WTC11 (cell line): ENCODE measurements at regions not wholly inside any gene's neighbourhood (a gene's known extent, or its start where the extent isn't known, plus 50 kb on each side); places are given as distances from the start of the nearest gene placed in this dataset.

Source experiments
- ATAC-seq: fragments of 200-7000 bp; cut with Tn5 transposase; 2 replicates; pipeline ENCODE4 v1.10.0; 2021; ENCODE audit warnings: mild to moderate bottlenecking, moderate library complexity
- CTCF ChIA-PET: fragments of 300-600 bp; sonication (Branson Sonifier 250); formaldehyde crosslinking; loops from one replicate; lab custom pipeline; 2021; ENCODE audit warnings: antibody characterized with exemption; lab: Charles Lee
- POLR2A ChIA-PET: fragments of 350-600 bp; sonication (Branson Sonifier 250); formaldehyde crosslinking; loops from one replicate; lab custom pipeline; 2021; ENCODE audit warnings: antibody characterized with exemption; lab: Charles Lee
- DNase-seq: peaks from one replicate; pipeline ENCODE4 v3.0.0; 2021; ENCODE audit warnings: low spot score
- H3K27ac Mint-ChIP-seq: 2 replicates; pipeline ENCODE4 v1.8.0; 2021; ENCODE audit warnings: mixed read lengths
- H3K27me3 Mint-ChIP-seq: 2 replicates; pipeline ENCODE4 v1.8.0; 2021; ENCODE audit warnings: low read depth, mild to moderate bottlenecking, moderate library complexity, mixed read lengths
- H3K36me3 Mint-ChIP-seq: 2 replicates; pipeline ENCODE4 v1.8.0; 2021; ENCODE audit warnings: mixed read lengths
- H3K4me1 Mint-ChIP-seq: 2 replicates; pipeline ENCODE4 v1.8.0; 2022; ENCODE audit warnings: mixed read lengths
- H3K4me3 Mint-ChIP-seq: 2 replicates; pipeline ENCODE4 v1.8.0; 2021; ENCODE audit warnings: mild to moderate bottlenecking, moderate library complexity, mixed read lengths
- H3K9me3 Mint-ChIP-seq: 2 replicates; pipeline ENCODE4 v1.8.0; 2021; ENCODE audit warnings: mixed read lengths
- AFF4 ChIP-seq: sonication (generic); formaldehyde crosslinking; IDR thresholded peaks from 2 replicates; pipeline ENCODE4 v1.8.1; 2023; ENCODE audit warnings: mild to moderate bottlenecking, missing genetic modification reagents, borderline replicate concordance
- CBFB ChIP-seq: sonication (generic); formaldehyde crosslinking; IDR thresholded peaks from 2 replicates; pipeline ENCODE4 v1.8.1; 2022; ENCODE audit warnings: mild to moderate bottlenecking, low read depth, missing genetic modification reagents
- EMX1 ChIP-seq: fragments of 250-450 bp; sonication (Bioruptor Pico); IDR thresholded peaks from 2 replicates; pipeline ENCODE4 v1.8.0; 2021; ENCODE audit warnings: mild to moderate bottlenecking
- ETV6 ChIP-seq: sonication (generic); formaldehyde crosslinking; IDR thresholded peaks from 2 replicates; pipeline ENCODE4 v1.8.1; 2022; ENCODE audit warnings: mild to moderate bottlenecking, missing genetic modification reagents
- FOXP1 ChIP-seq: sonication (generic); formaldehyde crosslinking; IDR thresholded peaks from 2 replicates; pipeline ENCODE4 v1.8.0; 2022; ENCODE audit warnings: missing genetic modification reagents, mild to moderate bottlenecking, moderate library complexity, borderline replicate concordance
- NFYB ChIP-seq: sonication (generic); formaldehyde crosslinking; conservative IDR thresholded peaks from 2 replicates; pipeline ENCODE4 v1.8.0; 2022; ENCODE audit warnings: low read depth, missing genetic modification reagents
- NR2C2 ChIP-seq: sonication (generic); formaldehyde crosslinking; IDR thresholded peaks from 2 replicates; pipeline ENCODE4 v1.8.0; 2022; ENCODE audit warnings: mild to moderate bottlenecking, missing genetic modification reagents
- PREB ChIP-seq: sonication (generic); formaldehyde crosslinking; IDR thresholded peaks from 2 replicates; pipeline ENCODE4 v1.8.1; 2022; ENCODE audit warnings: mild to moderate bottlenecking, missing genetic modification reagents, moderate library complexity, borderline replicate concordance
- TP53 ChIP-seq: sonication (generic); formaldehyde crosslinking; IDR thresholded peaks from 2 replicates; pipeline ENCODE4 v1.8.1; 2023; ENCODE audit warnings: mild to moderate bottlenecking, missing genetic modification reagents
- USF1 ChIP-seq: sonication (generic); formaldehyde crosslinking; IDR thresholded peaks from 2 replicates; pipeline ENCODE4 v1.8.0; 2022; ENCODE audit warnings: mild to moderate bottlenecking, missing genetic modification reagents
- ZBTB43 ChIP-seq: sonication (generic); formaldehyde crosslinking; IDR thresholded peaks from 2 replicates; pipeline ENCODE4 v1.8.1; 2023; ENCODE audit warnings: mild to moderate bottlenecking, missing genetic modification reagents
- ZNF138 ChIP-seq: sonication (generic); formaldehyde crosslinking; conservative IDR thresholded peaks from 2 replicates; pipeline ENCODE4 v1.8.1; 2022; ENCODE audit warnings: mild to moderate bottlenecking, moderate library complexity, missing genetic modification reagents
- ZNF219 ChIP-seq: sonication (generic); formaldehyde crosslinking; IDR thresholded peaks from 2 replicates; pipeline ENCODE4 v1.8.0; 2023; ENCODE audit warnings: missing genetic modification reagents, mild to moderate bottlenecking, borderline replicate concordance
- ZNF232 ChIP-seq: sonication (generic); formaldehyde crosslinking; IDR thresholded peaks from 2 replicates; pipeline ENCODE4 v1.8.0; 2022; ENCODE audit warnings: mild to moderate bottlenecking, missing genetic modification reagents
- ZNF263 ChIP-seq: sonication (generic); formaldehyde crosslinking; IDR thresholded peaks from 2 replicates; pipeline ENCODE4 v1.8.1; 2022; ENCODE audit warnings: low read depth, mild to moderate bottlenecking, moderate library complexity, missing genetic modification reagents
- TF ChIP-seq, protein P1 (sequence below): sonication (generic); formaldehyde crosslinking; IDR thresholded peaks from 2 replicates; pipeline ENCODE4 v1.8.0; 2022; ENCODE audit warnings: mild to moderate bottlenecking, missing genetic modification reagents
- TF ChIP-seq, protein P2 (sequence below): fragments of 250-450 bp; sonication (Bioruptor Pico); IDR thresholded peaks from 2 replicates; pipeline ENCODE4 v1.9.0; 2021; ENCODE audit warnings: moderate library complexity, mild to moderate bottlenecking, inconsistent platforms, borderline replicate concordance
- TF ChIP-seq, protein P3 (sequence below): fragments of 250-450 bp; sonication (Bioruptor Pico); IDR thresholded peaks from 2 replicates; pipeline ENCODE4 v1.9.0; 2021; ENCODE audit warnings: mild to moderate bottlenecking, borderline replicate concordance
- TF ChIP-seq, protein P4 (sequence below): sonication (generic); formaldehyde crosslinking; IDR thresholded peaks from 2 replicates; pipeline ENCODE4 v1.8.1; 2022; ENCODE audit warnings: low read depth, missing genetic modification reagents, borderline replicate concordance

GRCh38 chr18:42520138-42520537, 565.1 kb downstream of the PIK3C3 start (continued):
- TF ChIP-seq, protein P1, sequence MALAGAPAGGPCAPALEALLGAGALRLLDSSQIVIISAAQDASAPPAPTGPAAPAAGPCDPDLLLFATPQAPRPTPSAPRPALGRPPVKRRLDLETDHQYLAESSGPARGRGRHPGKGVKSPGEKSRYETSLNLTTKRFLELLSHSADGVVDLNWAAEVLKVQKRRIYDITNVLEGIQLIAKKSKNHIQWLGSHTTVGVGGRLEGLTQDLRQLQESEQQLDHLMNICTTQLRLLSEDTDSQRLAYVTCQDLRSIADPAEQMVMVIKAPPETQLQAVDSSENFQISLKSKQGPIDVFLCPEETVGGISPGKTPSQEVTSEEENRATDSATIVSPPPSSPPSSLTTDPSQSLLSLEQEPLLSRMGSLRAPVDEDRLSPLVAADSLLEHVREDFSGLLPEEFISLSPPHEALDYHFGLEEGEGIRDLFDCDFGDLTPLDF (CRISPR knock-in tag): no peak
- TF ChIP-seq, protein P2, sequence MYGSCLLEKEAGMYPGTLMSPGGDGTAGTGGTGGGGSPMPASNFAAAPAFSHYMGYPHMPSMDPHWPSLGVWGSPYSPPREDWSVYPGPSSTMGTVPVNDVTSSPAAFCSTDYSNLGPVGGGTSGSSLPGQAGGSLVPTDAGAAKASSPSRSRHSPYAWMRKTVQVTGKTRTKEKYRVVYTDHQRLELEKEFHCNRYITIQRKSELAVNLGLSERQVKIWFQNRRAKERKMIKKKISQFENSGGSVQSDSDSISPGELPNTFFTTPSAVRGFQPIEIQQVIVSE (CRISPR knock-in tag): no peak
- TF ChIP-seq ZNF219 (CRISPR knock-in tag): no peak
- TF ChIP-seq TP53 (CRISPR knock-in tag): no peak
- TF ChIP-seq EMX1 (CRISPR knock-in tag): no peak
- no peak for TF ChIP-seq CBFB
- no peak for TF ChIP-seq NR2C2 (CRISPR knock-in tag)
- TF ChIP-seq ZBTB43 (CRISPR knock-in tag): no peak

DNA sequence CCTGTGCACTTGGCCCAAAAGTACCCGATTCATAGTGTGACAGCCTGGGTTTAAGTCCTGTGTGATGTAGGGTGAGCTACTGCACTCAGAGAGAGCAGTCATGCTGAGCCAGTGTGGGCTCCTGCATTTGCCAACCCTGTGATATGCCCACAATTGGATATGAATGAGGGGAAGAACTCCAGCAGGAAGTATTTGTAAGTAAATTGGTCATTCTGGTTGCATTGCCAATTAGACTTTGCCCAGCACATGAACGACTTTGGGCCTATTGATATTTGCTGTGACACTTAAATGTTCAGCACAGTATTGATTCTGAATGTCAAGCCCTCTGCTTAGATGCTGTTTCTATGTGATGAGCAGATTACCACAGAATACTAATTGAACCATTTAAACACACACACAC, 570.9 kb downstream of the PIK3C3 start:
- Mint-ChIP-seq H3K4me1 (no peaks in the 10 kb centered on the region), H3K27me3 (no peaks in the 10 kb centered on the region), H3K9me3 (no peaks in the 10 kb centered on the region), H3K4me3 (no peak overlapping the region), H3K27ac (no peak overlapping the region), H3K36me3 (no peaks in the 10 kb centered on the region)
- ChIA-PET CTCF (no interaction called here), POLR2A (no interaction called here)
- no peak for ATAC-seq
- no peak for DNase-seq
- TF ChIP-seq, protein P3, sequence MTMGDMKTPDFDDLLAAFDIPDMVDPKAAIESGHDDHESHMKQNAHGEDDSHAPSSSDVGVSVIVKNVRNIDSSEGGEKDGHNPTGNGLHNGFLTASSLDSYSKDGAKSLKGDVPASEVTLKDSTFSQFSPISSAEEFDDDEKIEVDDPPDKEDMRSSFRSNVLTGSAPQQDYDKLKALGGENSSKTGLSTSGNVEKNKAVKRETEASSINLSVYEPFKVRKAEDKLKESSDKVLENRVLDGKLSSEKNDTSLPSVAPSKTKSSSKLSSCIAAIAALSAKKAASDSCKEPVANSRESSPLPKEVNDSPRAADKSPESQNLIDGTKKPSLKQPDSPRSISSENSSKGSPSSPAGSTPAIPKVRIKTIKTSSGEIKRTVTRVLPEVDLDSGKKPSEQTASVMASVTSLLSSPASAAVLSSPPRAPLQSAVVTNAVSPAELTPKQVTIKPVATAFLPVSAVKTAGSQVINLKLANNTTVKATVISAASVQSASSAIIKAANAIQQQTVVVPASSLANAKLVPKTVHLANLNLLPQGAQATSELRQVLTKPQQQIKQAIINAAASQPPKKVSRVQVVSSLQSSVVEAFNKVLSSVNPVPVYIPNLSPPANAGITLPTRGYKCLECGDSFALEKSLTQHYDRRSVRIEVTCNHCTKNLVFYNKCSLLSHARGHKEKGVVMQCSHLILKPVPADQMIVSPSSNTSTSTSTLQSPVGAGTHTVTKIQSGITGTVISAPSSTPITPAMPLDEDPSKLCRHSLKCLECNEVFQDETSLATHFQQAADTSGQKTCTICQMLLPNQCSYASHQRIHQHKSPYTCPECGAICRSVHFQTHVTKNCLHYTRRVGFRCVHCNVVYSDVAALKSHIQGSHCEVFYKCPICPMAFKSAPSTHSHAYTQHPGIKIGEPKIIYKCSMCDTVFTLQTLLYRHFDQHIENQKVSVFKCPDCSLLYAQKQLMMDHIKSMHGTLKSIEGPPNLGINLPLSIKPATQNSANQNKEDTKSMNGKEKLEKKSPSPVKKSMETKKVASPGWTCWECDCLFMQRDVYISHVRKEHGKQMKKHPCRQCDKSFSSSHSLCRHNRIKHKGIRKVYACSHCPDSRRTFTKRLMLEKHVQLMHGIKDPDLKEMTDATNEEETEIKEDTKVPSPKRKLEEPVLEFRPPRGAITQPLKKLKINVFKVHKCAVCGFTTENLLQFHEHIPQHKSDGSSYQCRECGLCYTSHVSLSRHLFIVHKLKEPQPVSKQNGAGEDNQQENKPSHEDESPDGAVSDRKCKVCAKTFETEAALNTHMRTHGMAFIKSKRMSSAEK (CRISPR knock-in tag): no peak
- TF ChIP-seq FOXP1 (no peak), ZNF263 (CRISPR knock-in tag) (no peak), ZNF232 (no peak), ETV6 (CRISPR knock-in tag) (no peak), NFYB (CRISPR knock-in tag) (no peak), ZNF138 (CRISPR knock-in tag) (no peak), PREB (CRISPR knock-in tag) (no peak), USF1 (CRISPR knock-in tag) (no peak), AFF4 (CRISPR knock-in tag) (no peak)
- TF ChIP-seq, protein P4, sequence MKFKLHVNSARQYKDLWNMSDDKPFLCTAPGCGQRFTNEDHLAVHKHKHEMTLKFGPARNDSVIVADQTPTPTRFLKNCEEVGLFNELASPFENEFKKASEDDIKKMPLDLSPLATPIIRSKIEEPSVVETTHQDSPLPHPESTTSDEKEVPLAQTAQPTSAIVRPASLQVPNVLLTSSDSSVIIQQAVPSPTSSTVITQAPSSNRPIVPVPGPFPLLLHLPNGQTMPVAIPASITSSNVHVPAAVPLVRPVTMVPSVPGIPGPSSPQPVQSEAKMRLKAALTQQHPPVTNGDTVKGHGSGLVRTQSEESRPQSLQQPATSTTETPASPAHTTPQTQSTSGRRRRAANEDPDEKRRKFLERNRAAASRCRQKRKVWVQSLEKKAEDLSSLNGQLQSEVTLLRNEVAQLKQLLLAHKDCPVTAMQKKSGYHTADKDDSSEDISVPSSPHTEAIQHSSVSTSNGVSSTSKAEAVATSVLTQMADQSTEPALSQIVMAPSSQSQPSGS (CRISPR knock-in tag): no peak
